NCI-H146 treated with DMSO at 0.1 percent for 48 hours (cell line): ENCODE measurements at regions not wholly inside any gene's neighbourhood (a gene's known extent, or its start where the extent isn't known, plus 50 kb on each side); places are given as distances from the start of the nearest gene placed in this dataset.

Experiments used
- DNase-seq: peaks from one replicate; lab custom pipeline; 2025; ENCODE audit not compliant: unreplicated experiment; lab: John Stamatoyannopoulos, UW

DNA sequence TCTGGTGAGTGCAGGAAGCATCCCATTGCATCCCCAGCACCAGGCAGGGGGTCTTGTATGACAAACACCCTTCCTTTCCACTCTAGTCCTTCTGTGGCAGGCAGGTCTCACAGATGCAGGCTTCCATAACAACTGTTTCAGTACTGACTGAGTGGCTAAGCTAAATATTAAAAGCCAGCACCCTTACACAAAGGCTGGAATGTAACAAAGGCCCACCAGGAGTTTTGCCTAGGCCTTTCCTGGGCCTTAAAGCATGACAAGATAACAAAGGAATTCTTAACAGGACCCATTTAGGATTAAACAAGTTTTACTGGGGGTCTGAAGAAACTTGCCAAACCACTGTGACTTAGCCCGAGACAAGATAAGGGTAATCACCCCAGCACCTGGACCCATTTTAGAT lies 228.9 kb upstream of the RPL38 start:
- DNase-seq = no peak

- no peak for DNase-seq
Measured at GRCh38 chr17:73976147-73976546, 227.3 kb upstream of the RPL38 start.

GRCh38 chr17:73976676-73977521 lies 226.6 kb upstream of the RPL38 start:
- no peak for DNase-seq

DNA sequence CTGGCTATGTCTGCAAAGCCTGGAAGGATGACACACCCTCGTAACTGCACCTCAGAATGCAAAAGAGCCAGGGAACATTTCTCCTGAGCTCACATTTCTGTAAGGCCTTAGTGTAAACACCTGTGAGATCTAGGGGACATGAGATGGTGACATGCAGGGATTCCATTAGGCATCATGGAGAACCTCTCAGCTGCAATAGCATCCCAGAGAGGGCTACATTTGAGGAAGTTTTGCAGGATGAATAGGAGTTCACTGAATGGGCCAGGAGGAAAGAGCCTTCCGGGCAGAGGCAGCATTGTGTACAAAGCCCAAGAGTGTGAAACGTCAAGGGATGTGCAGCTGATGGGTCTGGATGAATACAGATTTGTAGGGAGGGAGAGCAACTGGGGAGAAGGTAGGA lies 223.0 kb upstream of the RPL38 start:
- no peak for DNase-seq

- DNase-seq = no peak
Measured at GRCh38 chr17:73982871-73983270, 220.6 kb upstream of the RPL38 start.

DNA sequence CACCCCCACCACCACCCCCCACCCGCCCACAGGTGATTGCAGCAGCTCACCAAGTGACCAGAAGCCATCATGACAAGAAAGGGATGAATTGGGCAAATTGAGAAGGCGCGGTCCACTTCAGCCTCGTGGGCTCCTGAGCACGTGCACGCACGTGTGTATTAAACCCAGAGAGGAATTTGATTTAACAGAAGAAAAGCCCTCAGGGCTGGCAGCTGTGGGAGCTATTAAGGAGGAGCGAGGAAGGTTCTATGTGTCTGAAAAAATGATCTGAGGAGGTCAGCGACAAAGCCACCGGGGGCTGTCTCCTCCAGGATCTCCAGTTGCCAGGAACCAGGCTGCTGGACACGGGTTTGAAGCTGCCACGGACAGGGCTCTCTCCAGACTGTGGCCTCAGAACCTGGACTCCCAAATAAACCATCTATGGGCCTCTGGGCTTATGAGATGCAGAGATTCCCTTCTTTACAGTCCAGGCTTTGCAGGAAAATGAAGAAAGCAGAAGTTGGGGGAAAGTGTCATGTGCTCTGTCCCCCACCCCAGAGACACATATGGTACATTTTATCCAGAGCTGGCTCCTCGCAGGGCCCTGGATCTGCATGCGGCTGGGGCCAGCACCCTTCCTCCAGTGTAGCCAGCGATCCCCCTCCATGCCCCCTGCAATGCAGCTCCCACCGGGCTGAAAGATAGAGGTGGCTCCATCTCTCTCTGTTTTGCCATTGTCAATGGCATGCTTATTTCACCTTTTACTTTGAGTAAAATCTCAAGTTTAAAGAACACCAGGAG lies 219.7 kb upstream of the RPL38 start:
- no peak for DNase-seq

DNA sequence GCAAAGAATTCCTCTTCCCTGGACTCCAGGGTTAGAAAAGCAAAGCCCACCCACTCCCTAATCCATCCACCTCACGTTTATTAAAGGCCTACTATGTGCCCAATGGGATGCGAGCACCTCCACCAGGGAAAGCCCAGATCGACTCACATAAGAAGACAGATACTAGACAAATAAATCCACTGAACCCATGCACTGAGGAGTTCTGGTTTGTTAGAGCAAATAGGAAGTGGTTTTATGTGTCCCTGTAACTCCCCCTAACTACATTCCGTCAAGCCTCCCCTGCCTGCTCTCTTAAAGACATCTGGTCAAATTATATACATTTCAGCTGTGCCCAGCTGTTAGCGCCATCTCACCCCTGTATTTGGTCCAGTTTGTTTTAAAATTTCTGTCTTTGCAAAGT lies 218.5 kb upstream of the RPL38 start:
- DNase-seq = no peak

GRCh38 chr17:73985466-73986015 lies 217.9 kb upstream of the RPL38 start:
- no peak for DNase-seq

GRCh38 chr17:73986641-73987177 lies 216.8 kb upstream of the RPL38 start:
- DNase-seq = no peak

DNA sequence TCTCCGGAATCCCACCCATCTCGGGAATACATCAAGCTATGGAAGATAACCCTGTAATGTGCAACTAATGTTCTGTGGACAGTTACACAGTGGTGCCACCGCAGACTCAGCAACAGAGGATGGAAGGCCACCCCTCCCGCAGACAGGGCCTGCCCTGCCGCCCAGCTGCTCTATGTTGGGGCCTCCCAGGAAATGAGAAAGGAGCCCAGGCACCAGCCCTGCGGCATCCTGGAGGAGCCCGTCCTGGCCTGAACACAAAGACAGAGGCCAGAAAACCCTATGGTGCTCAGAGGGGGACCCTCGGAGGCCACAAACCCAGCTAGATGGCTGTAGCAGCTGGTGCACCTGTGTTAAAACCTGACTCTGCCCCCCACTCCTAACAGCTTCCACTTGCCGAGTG lies 216.1 kb upstream of the RPL38 start:
- no peak for DNase-seq

GRCh38 chr17:73987845-73988509 lies 215.5 kb upstream of the RPL38 start:
- no peak for DNase-seq

DNA sequence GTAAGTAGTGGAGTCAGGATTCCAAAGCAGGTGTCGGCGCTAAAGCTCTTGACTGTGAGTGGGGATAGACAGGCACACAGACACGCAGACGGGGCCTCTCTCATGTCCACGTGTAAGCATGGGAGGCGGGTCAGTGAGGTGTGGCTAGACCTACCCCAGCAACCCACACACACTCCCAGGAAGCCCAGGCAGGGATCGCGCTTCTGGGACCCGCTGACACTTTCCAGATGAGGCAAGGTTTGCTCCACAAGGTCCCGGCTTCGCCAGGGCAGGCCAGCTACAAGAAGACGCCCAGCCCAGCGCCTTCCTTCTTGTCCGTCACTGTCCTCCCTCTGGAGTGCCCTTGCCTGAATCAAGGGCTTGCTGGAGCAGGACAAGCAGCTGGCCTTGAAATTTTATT lies 213.8 kb upstream of the RPL38 start:
- DNase-seq = no peak

GRCh38 chr17:73990290-73990689 lies 213.2 kb upstream of the RPL38 start:
- DNase-seq = no peak

DNA sequence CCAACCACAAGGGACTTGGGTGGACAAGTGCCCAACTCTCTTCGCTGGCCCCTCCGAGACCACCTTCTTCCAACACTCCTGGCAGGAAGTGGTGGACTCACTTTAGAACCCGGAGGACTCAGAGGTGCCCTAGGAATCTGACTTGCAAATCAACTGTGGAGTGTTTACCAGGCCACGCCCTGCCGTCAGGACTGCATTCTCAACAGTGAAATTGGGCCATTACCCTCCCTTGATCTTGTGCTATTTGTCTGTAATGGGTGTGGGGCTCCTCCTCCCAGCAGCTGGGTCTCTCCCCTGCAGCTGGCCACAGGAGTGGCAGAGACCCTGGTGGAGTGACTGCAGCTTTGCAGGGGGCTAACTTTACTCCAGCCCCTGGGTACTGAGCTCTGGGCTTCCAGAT lies 212.2 kb upstream of the RPL38 start:
- DNase-seq = no peak

- DNase-seq = no peak
Measured at GRCh38 chr17:73994946-73995345, 208.5 kb upstream of the RPL38 start.

DNA sequence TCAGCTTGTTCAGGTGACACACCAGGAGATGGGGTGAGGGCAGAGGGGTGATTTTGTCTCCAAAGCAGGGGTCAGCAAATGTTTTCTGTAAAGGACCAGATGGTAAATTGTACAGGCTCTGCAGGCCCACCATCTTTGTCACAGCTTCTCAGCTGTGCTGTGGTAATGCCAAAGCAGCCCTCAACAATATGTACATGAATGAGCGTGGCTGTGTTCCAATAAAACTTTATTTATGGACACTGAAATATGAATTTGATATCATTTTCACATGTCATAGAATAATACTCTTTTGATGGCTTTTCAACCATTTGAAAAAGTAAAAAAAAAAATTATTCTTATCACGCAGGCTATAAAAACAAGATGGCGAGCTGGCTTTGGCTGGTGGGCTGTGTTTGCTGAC lies 206.4 kb upstream of the RPL38 start:
- DNase-seq = no peak

GRCh38 chr17:73998249-73998648 lies 205.2 kb upstream of the RPL38 start:
- no peak for DNase-seq

DNA sequence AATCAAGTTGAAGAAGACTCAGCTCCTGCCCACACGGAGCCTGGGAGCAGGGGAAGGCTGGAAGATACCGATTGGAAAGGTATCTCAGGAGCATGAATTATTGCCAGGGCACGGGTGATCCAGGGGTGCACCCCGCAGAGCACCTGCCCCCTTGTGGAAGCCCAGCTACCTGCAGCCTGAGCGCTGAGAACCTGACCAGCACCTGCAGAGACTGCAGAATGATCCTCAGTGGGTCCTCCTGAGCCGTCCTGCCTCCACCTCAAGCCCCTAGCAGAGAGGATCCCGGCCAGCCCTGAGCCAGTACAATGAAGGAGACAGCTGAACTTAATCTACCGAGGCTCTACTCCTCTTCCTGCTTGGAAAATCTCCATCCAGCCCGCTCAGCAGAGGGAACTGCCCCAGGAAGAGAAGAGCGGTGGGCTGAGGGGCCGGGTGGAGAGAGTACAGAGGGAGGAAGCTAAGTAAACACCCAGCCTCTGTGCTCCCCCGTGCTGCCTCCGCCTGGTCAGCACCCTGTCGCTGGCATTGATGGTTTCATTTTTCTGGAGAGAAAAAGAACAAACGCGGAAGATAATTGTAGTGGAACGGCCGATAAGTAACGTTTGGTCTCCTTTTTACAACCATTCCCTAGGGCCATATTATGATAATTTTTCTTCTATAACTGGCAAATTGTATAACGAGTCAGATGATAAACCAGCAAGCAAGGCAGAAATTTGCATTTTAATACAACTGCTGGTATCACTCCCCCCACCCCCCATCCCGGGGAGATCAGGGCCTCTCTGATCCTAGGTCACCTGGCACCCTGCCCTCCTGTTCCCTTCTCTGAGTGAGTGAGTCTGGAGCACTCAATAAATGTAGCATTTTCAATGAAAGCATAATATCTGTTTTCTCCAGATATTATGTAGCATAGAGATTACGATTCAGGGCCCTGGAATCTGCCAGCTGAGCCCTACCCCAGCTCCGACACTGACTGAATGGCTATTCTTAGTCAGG lies 204.5 kb upstream of the RPL38 start:
- peak; percentile 40 for DNase-seq

GRCh38 chr17:74001145-74001544 lies 202.3 kb upstream of the RPL38 start:
- no peak for DNase-seq

DNA sequence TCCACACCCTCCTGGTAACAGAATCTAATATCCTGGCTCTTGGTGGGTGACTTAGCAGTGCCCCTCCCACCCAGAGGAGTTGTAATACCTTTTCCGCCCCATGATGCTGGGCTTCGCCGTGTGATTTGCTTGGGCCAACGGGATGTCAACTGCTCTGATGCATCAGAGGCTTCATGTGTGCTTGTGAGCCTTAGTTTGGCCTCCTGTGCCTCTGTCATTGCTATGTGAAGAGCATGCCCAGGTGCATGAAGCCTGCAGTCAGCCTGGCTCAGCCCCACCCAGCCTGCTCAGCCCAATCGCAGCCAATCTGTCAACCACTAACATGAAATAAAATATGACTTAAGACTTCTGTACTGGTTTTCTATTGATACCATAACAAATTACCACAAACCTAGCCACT lies 201.2 kb upstream of the RPL38 start:
- no peak for DNase-seq
